Activated CD8-positive, alpha-beta memory T cell treated with anti-CD3 and anti-CD28 coated beads, Interleukin-2, amount 50 U/mL, for 24 hours (primary cell): ENCODE measurements at regions not wholly inside any gene's neighbourhood (a gene's known extent, or its start where the extent isn't known, plus 50 kb on each side); places are given as distances from the start of the nearest gene placed in this dataset.

ENCODE experiments used
- DNase-seq: peaks from one replicate; pipeline ENCODE4 v3.0.0-alpha.2; 2020; ENCODE audit errors: extremely low read depth

DNA sequence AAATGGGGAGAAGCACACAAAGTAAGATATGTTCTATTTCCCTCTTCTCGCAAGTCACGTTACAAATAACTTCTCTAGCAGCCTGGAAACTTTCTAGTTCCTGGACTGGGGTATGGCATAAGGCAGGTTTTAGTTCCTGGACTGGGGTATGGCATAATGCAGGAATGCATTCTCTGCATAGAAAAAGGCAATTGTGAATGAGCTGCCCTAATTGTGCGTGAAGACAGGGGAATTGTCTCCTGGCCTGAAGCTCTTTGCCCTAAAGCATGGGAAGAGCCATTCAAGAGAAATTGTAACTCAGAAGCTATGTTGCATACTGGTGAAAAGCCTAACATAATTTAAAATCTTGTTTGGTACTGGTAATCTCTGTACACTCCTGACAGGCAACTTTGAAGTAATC is 54.3 kb upstream of the CBLB start:
- no peak for DNase-seq

DNA sequence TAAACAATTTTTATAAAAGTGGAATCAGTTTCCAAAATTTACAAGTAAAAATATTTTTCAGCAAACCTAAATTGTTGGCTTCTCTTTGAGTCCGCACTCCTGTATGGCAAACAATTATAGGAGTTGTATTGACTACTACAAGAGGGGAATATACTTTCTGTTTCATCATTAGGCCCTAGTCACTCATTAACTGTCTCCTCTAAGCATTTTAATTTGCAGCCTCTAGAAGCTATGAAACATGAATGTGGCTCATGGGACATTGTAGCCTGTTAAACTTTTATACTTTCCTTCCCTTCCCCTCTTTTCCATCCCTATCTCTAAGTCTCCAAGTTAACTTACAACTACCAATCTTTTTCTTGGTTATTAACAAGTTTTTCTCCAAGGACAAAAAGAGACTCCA is 58.9 kb upstream of the CBLB start:
- no peak for DNase-seq

DNA sequence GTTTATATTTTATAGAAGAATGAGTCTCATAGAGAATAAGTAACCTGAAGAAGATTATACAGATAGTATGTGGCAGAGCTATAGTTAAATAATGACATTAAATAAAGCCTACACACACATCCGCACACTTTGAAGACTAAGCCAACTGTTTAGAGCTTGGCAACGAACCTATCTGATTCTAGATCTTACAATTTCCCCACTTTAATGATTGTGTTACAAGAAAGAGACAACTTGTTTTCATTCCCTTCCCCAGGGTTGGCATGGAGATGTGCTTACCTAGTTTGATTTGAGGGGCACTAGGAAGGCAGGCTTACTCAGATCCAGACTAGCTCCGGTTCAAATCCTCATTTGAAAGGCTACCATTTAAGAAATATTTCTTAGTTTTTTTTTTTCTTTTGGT is 61.9 kb upstream of the CBLB start:
- no peak for DNase-seq

DNA sequence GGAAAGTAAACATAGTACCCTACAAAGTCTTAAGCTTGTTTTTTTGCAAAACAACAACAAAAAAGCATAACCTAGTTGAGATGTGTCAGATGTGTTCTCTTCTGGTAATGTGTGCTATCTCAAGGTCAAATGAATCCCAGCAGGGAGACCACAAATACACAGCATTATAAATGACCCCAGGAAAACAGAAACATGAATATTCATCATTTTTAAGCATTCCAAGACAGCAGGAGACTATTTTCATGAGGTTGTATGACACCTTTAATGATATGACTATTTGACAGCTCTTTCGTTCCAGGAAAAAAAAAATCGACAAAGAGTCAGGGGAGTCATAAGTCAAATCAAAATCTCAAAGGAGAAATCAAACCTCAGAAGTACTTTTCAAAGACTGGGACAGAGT is 62.7 kb upstream of the CBLB start:
- DNase-seq: no peak

DNA sequence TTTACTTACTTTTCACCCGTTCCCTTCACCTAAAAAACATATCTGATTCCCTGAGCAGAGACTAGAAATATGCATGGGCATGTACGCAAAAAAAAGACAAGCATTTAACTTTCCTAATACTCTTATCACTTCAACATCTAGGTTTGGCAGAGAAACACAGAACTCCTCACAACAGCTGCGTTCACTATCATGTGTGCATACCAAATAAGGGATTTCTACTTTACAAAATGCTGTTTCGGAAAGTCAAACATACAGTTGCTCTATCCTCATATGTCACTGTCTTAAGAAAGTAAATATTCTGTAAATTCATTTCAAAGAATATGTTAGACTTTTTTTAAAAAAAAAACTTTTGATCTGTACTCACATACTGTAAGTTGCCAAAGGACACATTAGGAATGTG is 65.1 kb upstream of the CBLB start:
- DNase-seq: no peak

DNA sequence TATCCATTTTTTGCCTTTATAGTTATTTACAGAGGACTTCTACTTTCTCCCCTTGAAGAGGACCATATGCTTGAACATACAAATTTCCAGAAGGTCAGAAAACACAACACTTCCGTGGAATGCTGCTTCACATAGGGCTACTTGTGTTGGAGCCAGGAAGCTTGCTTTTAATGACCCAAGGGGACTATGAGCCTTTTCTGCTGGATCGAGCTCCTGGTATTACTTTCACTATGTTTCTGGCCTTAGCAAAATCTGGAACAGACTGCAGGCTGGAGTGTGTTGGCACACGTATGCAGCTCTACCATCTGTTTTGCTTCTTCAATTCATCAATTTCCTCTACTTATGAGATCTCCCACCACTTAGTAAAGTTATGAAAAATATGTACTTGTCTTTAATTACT is 69.3 kb upstream of the CBLB start:
- no peak for DNase-seq

DNA sequence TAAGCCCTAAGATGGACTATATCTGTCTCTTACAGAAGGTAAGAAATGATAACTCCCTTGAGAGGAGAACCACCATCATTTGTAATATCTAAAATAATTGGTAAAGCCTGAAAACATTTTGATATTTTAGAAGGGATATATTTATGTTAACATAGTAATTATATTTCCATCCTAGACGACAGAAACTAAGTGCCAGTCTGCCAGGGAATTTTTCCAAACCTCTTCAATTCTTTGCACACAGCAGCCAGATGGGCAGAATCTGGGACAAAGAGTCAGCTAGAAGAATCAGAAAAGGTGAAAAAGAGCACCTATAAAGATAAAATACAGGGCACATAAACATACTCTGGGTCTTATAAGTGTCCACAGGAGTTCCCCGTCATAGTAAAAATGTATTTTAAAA is 70.0 kb upstream of the CBLB start:
- no peak for DNase-seq

DNA sequence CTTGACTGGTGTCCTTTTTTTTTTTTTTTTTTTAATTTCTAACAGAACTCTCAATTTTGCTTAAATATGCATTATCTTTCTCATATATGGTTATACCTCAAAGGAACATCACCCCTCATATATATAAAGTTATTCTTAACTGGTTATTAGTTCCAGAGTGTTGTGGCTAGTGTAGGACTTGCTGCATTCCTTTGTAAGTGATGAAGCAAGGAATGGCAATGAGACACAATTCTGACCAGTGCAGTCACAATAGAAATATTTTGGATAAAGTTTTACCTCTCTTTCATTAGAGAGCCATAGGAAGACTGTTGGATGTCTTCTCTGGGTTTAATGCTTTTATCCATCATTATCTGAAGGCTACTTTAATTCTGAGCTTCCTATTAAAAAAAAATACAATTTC is 75.5 kb upstream of the CBLB start:
- DNase-seq: no peak

DNA sequence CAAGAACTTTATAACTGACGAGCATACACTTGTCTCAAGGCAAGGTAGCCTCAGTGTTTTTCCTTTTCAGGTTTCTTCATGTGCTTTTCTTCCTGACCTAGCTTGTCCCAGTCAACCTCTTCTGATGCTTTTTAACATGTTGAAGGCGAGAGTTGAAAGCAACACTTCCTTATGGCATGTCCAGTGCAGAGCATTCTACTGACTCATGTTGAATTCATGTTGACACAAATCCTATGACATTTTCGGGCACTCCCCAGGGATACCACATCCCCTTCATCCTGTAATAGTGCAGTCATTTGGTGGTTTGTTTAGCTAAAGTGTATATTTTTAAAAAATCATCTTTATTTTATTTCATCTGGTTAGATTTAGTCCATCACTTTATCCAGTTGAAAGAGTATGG is 75.9 kb upstream of the CBLB start:
- no peak for DNase-seq

DNA sequence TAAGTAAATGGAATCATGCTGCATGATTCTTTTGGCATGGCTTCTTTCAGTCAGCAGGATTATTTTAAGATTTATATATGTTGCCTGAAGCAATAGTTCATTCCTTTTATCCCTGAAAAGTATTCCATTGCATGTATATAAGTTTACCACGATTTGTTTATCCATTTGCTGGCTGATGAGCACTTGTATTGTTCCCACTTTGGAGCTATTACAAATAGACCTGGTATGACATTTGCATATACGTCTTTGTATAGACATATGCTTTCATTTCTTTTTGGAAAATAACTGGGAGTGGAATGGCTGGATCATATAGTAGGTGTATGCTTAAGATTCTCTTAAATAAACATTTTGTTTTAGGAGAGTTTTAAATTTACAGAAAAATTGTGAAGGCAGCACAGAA is 79.3 kb upstream of the CBLB start:
- DNase-seq: no peak

DNA sequence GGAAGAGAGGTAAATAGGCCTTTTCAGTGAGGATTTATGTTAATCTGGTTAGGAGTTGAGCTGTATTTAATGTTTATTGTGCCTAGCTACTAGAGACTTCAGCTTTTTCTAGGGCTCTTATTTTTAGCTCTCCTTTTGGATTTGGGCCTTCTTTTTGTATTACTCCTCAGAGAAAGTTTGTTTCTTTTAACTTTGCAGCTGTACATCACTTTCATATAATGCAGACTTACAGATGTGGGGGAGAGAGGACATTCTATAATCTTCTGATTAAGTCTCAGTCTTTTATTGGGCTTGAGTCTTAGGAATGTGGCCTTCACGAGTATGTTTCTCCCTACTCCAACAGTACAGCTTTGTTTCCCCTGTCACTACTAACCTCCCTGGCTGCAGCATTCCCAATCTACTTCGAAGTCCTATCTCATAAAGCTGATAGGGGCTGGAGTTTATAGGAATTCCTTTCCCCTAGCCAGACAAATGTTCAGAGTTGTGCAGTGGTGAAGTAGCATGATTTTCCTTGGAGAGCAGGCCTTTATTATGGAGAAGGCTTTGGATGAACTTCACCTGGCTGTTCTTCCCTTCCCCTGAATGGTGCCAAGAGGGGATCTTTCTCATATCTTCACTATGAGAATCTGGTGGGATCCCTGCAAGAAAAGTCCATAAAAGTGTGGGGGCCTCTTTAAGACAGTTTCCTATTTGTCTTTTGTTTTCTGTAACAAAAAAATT is 82.2 kb upstream of the CBLB start:
- no peak for DNase-seq

DNA sequence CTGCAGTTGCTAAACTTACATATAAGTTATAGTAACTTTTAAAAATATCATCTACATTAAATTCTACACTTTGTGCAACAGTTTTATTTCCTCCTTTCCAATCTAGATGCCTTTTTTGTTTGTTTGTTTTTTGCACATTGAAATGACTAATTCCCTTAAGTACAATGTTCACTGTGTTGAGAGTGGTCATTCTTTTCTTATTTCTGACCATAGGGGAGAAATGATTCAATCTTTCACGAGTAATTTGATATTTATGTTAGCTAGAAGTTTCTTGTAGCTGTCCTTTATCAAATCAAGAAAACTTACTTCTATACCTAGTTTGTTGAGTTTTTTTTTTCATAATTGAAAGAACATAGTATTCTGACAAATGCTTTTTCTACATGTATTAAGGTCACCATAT is 85.0 kb upstream of the CBLB start:
- DNase-seq: no peak

DNA sequence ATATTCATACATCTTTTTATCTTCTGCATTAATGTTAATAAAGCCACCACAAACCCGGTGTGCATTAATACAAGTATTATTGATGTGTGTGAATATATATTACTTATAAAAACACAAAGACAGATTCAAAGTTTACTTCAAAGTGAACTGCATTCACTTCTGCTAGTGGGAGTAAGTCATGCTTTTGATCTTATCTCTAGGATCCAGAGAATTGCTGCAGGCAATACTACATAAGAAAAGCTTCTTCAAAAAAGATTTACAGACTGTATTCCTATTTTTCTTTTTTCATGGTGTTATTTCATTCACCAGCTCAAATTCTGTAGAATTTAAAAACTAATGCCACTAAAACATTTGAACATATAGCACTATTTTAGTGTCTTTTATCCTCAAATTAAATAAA is 87.5 kb upstream of the CBLB start:
- DNase-seq: no peak

DNA sequence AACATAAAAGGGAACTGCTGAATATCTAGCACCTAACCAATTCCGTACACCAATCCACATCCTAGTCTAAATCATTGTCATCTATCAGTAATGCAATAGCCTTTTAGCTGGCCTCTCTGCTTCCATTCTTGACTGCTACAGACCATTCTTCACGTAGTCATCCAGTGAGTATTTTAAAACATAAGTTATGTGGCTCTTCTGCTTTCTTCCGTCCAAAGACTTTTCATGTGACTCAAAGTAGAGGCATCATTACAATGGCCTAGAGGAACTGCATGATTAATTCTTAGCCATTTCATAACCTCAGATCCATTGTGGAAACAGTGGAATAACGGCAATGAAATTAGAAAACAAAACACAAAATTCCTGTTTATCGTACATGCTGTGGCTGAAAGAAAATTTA is 88.9 kb upstream of the CBLB start:
- DNase-seq: no peak

DNA sequence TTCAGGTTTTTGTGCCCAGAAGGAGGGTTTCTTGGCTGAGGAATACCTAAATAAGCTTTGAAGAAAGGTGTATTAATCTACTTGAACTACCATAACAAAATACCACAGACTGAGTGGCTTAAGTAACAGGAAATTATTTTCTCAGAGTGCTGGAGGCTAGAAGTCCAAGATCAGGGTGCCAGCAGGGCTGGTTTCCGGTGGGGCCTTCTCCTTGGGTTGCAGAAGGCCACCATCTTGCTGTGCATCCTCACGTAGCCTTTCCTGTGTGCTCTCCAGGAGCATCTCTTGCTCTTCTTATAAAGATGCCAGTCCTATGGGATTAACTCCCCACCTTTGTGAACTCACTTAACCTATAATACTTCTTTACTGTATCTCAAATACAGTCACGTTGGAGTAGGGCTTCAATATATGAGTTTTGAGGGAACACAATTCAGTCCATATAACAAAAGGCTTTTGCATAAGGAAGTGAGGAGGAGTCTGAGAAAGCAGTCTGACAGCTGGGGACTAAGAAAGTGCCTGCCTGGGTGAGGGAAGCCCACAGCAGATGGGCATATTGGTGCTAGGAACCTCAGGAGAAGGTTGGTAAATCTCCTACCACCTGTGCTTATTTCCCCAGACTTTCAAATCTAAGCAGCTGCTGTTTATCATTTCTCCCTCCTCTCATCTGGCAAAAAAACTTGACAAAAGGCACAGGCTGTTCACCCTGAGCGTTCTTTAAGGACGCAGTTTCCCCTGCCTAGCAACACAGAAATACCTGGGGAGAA is 89.6 kb upstream of the CBLB start:
- no peak for DNase-seq

DNA sequence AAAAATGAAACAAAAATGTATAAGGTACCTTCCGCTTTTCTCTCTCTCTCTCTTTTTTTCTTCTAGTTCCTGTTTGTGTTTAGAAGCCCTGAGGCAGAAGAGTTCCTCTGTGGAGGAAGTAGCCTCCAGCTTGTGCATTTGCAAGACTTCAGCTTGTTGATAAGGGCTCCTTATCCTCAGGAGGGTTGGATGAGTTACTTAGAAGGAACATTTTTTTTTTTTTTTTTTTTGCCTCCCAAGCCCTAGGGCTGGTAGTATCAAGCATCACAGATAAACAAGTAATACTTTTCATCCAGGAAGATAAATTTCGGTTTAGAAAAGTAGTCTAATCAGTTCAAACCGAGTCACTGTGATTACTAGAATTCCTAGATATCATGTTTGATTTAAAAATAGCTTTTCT is 91.0 kb upstream of the CBLB start:
- DNase-seq: no peak

DNA sequence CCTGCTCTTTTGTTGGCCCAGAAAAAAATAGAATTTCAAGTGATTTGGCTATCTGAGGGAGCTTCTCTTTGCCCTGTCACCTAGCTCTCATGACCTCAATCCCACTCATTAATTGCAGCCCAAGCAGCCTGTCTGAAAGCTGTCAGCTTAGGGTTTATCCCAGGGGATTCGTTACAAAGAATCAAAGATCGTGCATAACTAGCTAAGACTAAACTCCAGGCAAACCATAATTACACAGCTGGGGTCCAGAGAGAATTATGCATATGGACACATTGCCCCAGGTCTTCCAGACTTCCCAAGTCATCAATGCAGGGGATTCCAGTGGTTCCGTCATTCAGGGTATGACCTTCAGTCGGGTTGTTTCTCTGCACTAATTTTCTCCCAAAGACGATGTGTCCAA is 91.6 kb upstream of the CBLB start:
- no peak for DNase-seq

DNA sequence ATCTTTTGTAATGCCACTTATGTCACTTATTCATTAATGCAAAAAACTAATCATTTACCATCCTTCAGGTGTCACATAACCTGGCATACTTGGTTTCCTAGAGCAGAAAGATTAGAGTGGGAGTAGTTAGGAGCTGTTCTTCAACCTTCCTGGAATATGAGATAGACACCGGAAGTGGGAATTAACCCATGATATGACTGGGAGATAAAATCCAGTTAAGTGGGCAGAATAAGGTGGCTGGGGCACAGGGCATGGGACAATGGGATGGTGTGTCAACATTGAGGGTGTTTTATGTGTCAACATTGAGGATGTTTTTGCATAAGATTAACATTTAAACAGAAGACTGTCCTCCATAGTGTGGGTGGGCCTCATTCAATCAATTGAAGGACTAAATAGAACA is 94.3 kb upstream of the CBLB start:
- no peak for DNase-seq

DNA sequence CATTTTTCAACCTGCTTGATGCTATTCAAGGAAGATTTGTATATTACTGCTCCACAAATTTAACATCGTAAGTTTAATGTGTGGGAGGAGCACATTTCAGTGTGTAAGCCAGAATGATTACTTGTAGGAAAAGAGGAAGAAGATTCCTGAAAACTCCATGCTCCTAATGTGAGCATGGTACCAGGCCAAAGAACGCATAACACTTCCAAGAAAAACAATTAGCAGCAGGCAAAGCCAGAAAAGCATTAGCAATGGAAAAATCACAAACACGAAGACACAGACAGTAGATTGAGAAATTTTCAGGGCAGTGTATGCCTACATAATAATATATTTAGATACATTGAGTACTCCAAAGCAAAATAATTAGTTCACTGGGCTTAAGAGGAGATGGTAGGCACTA is 96.6 kb upstream of the CBLB start:
- DNase-seq: no peak

DNA sequence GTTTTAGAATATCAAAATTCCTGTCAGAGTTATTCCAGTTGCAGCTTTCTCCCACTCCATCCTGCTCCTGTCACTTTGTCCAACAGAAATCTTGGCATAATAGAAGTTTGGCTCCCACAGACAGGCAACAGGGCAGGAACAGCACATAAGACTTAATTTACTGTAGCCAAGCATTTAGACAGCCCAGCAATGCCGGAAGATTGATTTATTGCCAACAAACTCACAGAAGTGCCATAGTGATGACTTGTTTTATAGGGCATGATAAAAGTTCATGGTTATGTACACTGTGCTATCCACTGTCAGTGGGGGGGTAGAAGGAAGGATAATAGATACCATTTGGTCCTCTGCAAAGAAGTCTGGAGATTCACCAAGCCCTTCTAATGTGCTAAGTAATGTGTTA is 98.3 kb upstream of the CBLB start:
- DNase-seq: no peak

DNA sequence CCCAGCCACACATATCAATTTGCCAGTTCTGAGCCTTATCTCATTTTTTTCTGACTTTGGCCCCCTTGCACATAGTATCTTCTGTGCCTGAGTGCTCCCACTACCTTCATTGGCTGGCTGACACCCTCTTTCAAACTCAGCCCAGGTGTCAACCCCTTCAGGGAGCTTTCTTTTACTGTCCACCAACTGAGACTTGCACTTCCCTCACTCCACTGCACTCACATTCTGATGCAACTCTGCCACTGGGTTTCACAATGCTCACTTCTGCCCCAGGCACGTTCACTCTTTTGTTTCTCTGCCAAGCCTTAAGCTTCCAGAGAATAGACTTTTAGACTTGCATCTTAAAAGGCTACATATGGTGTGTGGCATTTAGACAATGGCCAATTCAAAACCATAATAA is 101.5 kb upstream of the CBLB start:
- no peak for DNase-seq

DNA sequence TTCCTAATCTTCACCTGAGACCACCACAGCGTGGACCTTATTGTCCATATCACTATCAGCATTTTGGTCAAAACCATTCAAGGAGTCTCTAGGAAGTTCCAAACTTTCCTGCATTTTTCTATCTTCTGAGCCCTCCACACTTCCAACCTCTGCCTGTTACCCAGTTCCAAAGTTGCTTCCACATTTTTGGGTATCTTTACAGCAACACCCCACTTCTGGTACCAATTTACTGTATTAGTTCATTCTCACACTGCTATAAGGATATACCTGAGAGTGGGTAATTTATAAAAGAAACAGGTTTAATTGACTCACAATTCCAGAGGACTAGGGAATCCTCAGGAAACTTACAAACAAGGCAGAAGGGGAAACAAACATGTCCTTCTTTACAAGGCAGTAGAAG is 103.3 kb upstream of the CBLB start:
- DNase-seq: no peak

DNA sequence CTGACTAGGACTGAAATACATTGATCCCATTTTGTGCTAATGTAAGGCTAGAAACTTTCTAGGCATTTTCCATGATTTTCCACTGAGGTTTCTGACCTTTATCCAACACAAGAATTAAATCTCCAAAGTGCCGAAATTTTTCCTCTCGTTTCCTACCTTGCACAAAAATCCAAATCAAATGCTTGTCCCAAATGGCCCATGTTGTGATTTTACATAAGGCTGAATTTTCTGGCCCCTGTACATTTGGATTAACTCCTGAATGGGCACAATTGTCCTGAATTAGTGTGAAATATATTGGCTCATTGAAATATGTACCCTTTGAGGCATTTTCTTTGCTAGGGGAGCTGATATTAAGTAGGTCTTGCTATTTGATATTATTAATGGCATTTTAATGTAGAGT is 105.6 kb upstream of the CBLB start:
- DNase-seq: no peak

DNA sequence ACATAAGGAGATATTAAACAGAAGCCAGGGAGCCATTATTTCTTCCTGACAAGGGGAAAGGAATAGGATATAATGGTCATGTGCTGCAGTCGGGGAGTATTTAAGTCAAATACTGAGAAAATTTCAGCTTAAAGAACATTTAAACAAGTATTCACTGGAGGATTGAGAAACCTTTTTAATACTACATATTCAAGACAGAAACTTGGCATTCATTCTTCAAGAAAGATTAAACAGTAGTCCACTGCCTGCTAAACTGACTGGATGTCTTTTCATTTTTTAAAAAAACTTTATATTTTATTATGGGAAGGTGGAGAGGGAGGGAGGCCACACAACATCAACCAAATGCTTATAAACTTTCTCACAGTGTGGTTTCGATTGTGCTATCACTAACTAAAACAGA is 107.4 kb upstream of the CBLB start:
- DNase-seq: no peak
